HepG2 (cell line): ENCODE measurements at regions not wholly inside any gene's neighbourhood (a gene's known extent, or its start where the extent isn't known, plus 50 kb on each side); places are given as distances from the start of the nearest gene placed in this dataset.

Experiments used
- ARNTL ChIP-seq: sonication (generic); formaldehyde crosslinking; IDR thresholded peaks from 2 replicates; pipeline ENCODE4 v1.4.0; 2020; ENCODE audit warnings: mild to moderate bottlenecking, missing genetic modification reagents
- RBM22 ChIP-seq: fragments of 200-400 bp; formaldehyde crosslinking; optimal IDR thresholded peaks from 2 replicates; pipeline ENCODE3; 2017; ENCODE audit warnings: mild to moderate bottlenecking, low read length, moderate library complexity
- SP4 ChIP-seq: sonication (generic); formaldehyde crosslinking; IDR thresholded peaks from 2 replicates; pipeline ENCODE4 v1.8.1; 2023; ENCODE audit warnings: mild to moderate bottlenecking, missing genetic modification reagents
- THAP9 ChIP-seq: sonication (generic); formaldehyde crosslinking; IDR thresholded peaks from 2 replicates; pipeline ENCODE4; 2020; ENCODE audit warnings: missing genetic modification reagents, mild to moderate bottlenecking, borderline replicate concordance
- TF ChIP-seq, protein P1 (sequence below): sonication (generic); formaldehyde crosslinking; IDR thresholded peaks from 2 replicates; pipeline ENCODE4 v1.8.0; 2022; ENCODE audit warnings: mild to moderate bottlenecking, missing genetic modification reagents, borderline replicate concordance
- TF ChIP-seq, protein P2 (sequence below): sonication (generic); formaldehyde crosslinking; IDR thresholded peaks from 2 replicates; pipeline ENCODE4 v1.4.0; 2020; ENCODE audit warnings: mild to moderate bottlenecking, missing genetic modification reagents

DNA sequence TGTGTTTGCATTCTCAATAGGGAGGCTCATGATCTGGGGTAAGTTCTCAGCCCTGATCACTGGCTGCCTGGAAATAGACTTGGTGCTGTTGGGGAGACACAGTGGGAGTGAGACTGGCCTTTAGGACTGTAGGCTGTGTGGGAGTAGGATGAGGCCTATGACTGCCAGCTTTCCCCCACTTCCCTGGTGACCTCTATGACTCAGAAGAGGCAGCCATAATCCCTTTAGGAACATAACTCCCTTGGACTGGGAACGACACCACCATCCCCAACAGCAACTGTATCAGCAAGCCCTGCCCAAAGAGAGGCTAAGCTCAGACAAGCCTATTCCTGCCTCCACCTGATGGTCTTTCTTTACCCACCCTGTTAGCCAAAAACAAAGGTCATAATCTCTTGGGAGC, 91.3 kb downstream of the SUCNR1 start (continued):
- no peak for TF ChIP-seq THAP9
- TF ChIP-seq, protein P1, sequence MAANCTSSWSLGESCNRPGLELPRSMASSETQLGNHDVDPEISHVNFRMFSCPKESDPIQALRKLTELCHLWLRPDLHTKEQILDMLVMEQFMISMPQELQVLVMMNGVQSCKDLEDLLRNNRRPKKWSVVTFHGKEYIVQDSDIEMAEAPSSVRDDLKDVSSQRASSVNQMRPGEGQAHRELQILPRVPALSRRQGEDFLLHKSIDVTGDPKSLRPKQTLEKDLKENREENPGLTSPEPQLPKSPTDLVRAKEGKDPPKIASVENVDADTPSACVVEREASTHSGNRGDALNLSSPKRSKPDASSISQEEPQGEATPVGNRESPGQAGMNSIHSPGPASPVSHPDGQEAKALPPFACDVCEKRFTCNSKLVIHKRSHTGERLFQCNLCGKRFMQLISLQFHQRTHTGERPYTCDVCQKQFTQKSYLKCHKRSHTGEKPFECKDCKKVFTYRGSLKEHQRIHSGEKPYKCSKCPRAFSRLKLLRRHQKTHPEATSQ (CRISPR knock-in tag), result no peak
- TF ChIP-seq, protein P2, sequence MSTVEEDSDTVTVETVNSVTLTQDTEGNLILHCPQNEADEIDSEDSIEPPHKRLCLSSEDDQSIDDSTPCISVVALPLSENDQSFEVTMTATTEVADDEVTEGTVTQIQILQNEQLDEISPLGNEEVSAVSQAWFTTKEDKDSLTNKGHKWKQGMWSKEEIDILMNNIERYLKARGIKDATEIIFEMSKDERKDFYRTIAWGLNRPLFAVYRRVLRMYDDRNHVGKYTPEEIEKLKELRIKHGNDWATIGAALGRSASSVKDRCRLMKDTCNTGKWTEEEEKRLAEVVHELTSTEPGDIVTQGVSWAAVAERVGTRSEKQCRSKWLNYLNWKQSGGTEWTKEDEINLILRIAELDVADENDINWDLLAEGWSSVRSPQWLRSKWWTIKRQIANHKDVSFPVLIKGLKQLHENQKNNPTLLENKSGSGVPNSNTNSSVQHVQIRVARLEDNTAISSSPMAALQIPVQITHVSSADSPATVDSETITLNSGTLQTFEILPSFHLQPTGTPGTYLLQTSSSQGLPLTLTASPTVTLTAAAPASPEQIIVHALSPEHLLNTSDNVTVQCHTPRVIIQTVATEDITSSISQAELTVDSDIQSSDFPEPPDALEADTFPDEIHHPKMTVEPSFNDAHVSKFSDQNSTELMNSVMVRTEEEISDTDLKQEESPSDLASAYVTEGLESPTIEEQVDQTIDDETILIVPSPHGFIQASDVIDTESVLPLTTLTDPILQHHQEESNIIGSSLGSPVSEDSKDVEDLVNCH, result no peak
- no peak for TF ChIP-seq RBM22
- no peak for TF ChIP-seq SP4 (CRISPR knock-in tag)
- TF ChIP-seq ARNTL (CRISPR knock-in tag), result no peak
